Coronary artery (tissue), 2 donors: ENCODE measurements at regions not wholly inside any gene's neighbourhood (a gene's known extent, or its start where the extent isn't known, plus 50 kb on each side); places are given as distances from the start of the nearest gene placed in this dataset.

Experiments used
- DNase-seq: peaks from one replicate; pipeline ENCODE4 v3.0.0-alpha.2; 2017; ENCODE audit warnings: low spot score
- H3K27ac ChIP-seq, 2 donors: fragments of 200-600 bp; sonication (generic); one replicate each; pipeline ENCODE4 v1.5.1; 2016 to 2019
- H3K4me3 ChIP-seq: fragments of 200-600 bp; sonication (generic); 2 replicates; pipeline ENCODE4 v1.5.1; 2016; ENCODE audit warnings: mild to moderate bottlenecking, moderate library complexity
- CTCF ChIP-seq: fragments of 200-600 bp; sonication (generic); IDR thresholded peaks from one replicate; pipeline ENCODE4 v1.5.1; 2019; ENCODE audit warnings: antibody characterized with exemption

DNA sequence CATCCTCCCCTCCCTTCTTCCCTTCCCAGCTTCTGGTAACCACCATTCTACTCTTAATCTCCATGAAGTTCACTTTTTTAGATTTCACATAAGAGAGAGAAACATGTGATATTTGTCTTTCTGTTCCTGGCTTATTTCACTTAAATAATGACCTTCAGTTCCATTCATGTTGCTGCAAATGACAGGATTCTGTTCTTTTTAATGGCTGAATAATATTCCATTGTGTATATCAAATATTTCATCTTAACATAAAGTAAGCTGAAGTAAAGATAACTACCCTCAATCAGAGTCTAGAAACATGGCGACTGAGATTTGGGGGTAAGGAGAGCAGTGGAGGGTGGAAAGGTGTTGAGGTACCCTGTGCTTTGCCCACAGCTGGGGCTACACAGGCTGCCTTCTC is 68.9 kb downstream of the RHOU start:
- Histone ChIP-seq H3K4me3 (no peak overlapping the region), H3K27ac (no peak overlapping the region)
- no peak for DNase-seq
- TF ChIP-seq CTCF: no peak

- no peak for DNase-seq
- no peak overlapping the region for H3K4me3 ChIP-seq
- no peak for TF ChIP-seq CTCF
- no peak overlapping the region for H3K27ac ChIP-seq
Observed at GRCh38 chr1:228804640-228805413, 69.5 kb downstream of the RHOU start.

DNA sequence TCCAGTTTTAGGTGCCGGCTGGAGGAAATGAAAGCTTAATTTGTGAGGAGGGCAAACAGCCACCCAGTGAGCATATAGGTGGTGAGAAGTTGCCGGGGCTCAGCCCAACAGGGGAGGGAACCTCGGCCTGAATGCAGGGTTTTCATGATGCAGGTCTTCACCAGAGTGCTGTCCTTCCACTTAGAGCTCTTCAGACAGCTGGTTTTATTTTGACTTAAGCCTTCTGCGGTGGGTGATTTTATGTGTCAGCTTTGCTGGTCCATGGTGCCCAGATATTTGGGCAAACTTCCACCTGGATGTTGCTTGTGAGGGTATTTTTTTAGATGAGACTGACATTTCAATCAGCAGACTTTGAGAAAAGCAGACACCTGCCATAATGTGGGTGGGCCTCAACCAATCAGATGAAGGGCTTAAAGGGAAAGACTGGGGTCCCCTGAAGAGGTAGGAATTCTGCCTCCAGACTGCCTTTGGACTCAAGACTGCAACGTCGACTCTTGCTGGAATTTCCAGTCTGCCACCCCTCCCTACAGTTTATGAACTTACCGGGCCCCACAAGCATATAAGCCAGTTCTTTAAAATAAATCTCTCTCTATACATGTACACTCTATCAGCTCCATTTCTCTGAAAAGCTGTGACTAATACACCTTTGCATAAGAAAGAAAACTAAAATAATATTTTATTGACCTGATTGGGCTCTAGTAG is 72.8 kb downstream of the RHOU start:
- no peak overlapping the region for H3K27ac ChIP-seq
- DNase-seq: no peak
- H3K4me3 ChIP-seq: no peak overlapping the region
- no peak for TF ChIP-seq CTCF

DNA sequence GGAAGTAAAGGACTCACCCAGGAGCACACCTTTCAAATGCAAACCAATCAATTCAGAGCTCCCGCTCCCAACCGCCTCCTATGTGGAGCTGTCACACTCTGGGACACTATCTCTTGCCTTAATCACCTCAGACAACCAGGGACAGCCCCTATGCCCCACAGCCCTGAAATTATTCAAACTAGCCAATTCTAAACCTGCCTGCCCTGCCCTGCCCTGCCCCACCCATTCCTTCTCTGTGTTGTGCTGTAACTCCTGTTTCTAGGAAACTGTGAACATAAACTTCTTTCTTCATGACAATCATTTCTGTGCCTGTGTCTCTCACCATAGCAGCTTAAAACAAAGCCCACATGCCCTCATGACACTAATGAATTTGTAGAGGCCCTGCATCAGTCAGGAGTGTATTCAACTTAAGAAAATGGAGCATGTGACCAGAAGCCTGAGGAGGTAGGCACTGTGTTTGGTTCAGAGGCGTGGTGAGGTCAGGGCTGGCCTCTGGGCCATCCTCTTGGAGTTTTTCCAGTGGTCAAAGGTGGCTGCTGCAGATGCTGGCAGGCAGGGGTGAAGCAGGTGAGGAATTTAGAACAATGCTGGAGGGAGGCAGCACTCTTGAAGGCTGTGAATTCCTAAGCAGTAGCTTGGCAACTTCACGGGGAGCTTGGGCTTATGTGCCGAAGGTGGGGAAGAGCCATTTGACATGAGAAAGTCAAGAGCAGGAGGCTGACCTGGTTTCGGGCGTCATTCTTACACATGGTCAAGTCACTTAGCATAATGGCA is 74.5 kb downstream of the RHOU start:
- no peak for TF ChIP-seq CTCF
- Histone ChIP-seq H3K4me3 (no peak overlapping the region), H3K27ac (no peak overlapping the region)
- no peak for DNase-seq

- no peak for DNase-seq
- Histone ChIP-seq H3K27ac (no peak overlapping the region), H3K4me3 (no peak overlapping the region)
- TF ChIP-seq CTCF: no peak
Observed at GRCh38 chr1:228810395-228810758, 75.1 kb downstream of the RHOU start.

- no peak overlapping the region for H3K4me3 ChIP-seq
- TF ChIP-seq CTCF: no peak
- peak overlapping the region in 1 of 2 donors; percentile 20 for H3K27ac ChIP-seq
- DNase-seq: no peak
Observed at GRCh38 chr1:228810878-228811711, 75.8 kb downstream of the RHOU start.
